H9 (cell line): ENCODE measurements at regions not wholly inside any gene's neighbourhood (a gene's known extent, or its start where the extent isn't known, plus 50 kb on each side); places are given as distances from the start of the nearest gene placed in this dataset.

Experiments used
- DNase-seq: peaks from one replicate; pipeline ENCODE4 v3.0.0-alpha.2; 2017
- H2AFZ ChIP-seq: one replicate; pipeline ENCODE4 v1.6.1; 2013; ENCODE audit warnings: mild to moderate bottlenecking, low read length, control low read depth, moderate library complexity
- H2AK5ac ChIP-seq: 2 replicates; pipeline ENCODE4 v1.6.1; 2013; ENCODE audit warnings: low read length, control low read depth, mixed read lengths; ENCODE audit not compliant: insufficient read length
- H2BK120ac ChIP-seq: one replicate; pipeline ENCODE4 v1.6.1; 2013; ENCODE audit warnings: low read depth, mild to moderate bottlenecking, low read length, control low read depth, inconsistent platforms; ENCODE audit not compliant: poor library complexity, severe bottlenecking
- H2BK12ac ChIP-seq: 2 replicates; pipeline ENCODE4 v1.6.1; 2013; ENCODE audit warnings: low read length, control low read depth, mixed read lengths, low read depth; ENCODE audit not compliant: insufficient read length
- H2BK15ac ChIP-seq: 2 replicates; pipeline ENCODE4 v1.6.1; 2013; ENCODE audit warnings: low read depth, low read length, control low read depth
- H2BK20ac ChIP-seq: one replicate; pipeline ENCODE4 v1.6.1; 2013; ENCODE audit warnings: low read depth, mild to moderate bottlenecking, low read length, control low read depth, inconsistent platforms; ENCODE audit not compliant: poor library complexity, severe bottlenecking
- H2BK5ac ChIP-seq: 2 replicates; pipeline ENCODE4 v1.6.1; 2013; ENCODE audit warnings: low read length, control low read depth, mixed read lengths; ENCODE audit not compliant: insufficient read length
- H3K14ac ChIP-seq: 2 replicates; pipeline ENCODE4 v1.6.1; 2013; ENCODE audit warnings: low read length, control low read depth; ENCODE audit not compliant: insufficient read depth
- H3K18ac ChIP-seq: 2 replicates; pipeline ENCODE4 v1.6.1; 2013; ENCODE audit warnings: low read depth, mild to moderate bottlenecking, mixed read lengths, low read length, control low read depth; ENCODE audit not compliant: insufficient read length
- H3K23ac ChIP-seq: 2 replicates; pipeline ENCODE4 v1.6.1; 2013; ENCODE audit warnings: low read length, control low read depth, mixed read lengths, low read depth; ENCODE audit not compliant: insufficient read length
- H3K23me2 ChIP-seq: 2 replicates; pipeline ENCODE4 v1.6.1; 2013; ENCODE audit warnings: low read depth, mild to moderate bottlenecking, mixed read lengths, low read length, control low read depth; ENCODE audit not compliant: insufficient read length, poor library complexity, severe bottlenecking
- H3K27ac ChIP-seq: 2 replicates; pipeline ENCODE4 v1.5.1; 2013; ENCODE audit warnings: low read length, control low read depth, mixed read lengths, low read depth; ENCODE audit not compliant: insufficient read length
- H3K27me3 ChIP-seq: 2 replicates; pipeline ENCODE4 v1.6.1; 2013; ENCODE audit warnings: low read length, control low read depth, inconsistent platforms; ENCODE audit not compliant: insufficient read depth
- H3K4ac ChIP-seq: 2 replicates; pipeline ENCODE4 v1.6.1; 2013; ENCODE audit warnings: low read depth, mild to moderate bottlenecking, control low read depth, inconsistent platforms, low read length, moderate library complexity
- H3K4me1 ChIP-seq: 2 replicates; pipeline ENCODE4 v1.6.1; 2013; ENCODE audit warnings: low read length, control low read depth, inconsistent platforms; ENCODE audit not compliant: insufficient read depth
- H3K4me2 ChIP-seq: 2 replicates; pipeline ENCODE4 v1.6.1; 2013; ENCODE audit warnings: low read length, control low read depth, mixed read lengths; ENCODE audit not compliant: insufficient read length, insufficient read depth
- H3K56ac ChIP-seq: 2 replicates; pipeline ENCODE4 v1.6.1; 2013; ENCODE audit warnings: low read depth, mild to moderate bottlenecking, mixed read lengths, low read length, control low read depth; ENCODE audit not compliant: insufficient read length
- H3K79me1 ChIP-seq: 2 replicates; pipeline ENCODE4 v1.6.1; 2013; ENCODE audit warnings: low read depth, mild to moderate bottlenecking, moderate library complexity, low read length, control low read depth, inconsistent platforms; ENCODE audit not compliant: insufficient read depth, poor library complexity, severe bottlenecking
- H3K79me2 ChIP-seq: 2 replicates; pipeline ENCODE4 v1.6.1; 2013; ENCODE audit warnings: low read length, control low read depth, inconsistent platforms; ENCODE audit not compliant: insufficient read depth
- H3K9ac ChIP-seq: 2 replicates; pipeline ENCODE4 v1.6.1; 2013; ENCODE audit warnings: low read length, control low read depth, mixed read lengths; ENCODE audit not compliant: insufficient read length; ENCODE audit errors: extremely low read depth
- H3K9me3 ChIP-seq: one replicate; pipeline ENCODE4 v1.6.1; 2013; ENCODE audit warnings: low read depth, low read length, inconsistent platforms; ENCODE audit not compliant: control insufficient read depth
- H3T11ph ChIP-seq: one replicate; pipeline ENCODE4 v1.6.1; 2013; ENCODE audit warnings: mild to moderate bottlenecking, low read length, control low read depth, inconsistent platforms
- H4K20me1 ChIP-seq: one replicate; pipeline ENCODE4 v1.6.1; 2013; ENCODE audit not compliant: control insufficient read depth, insufficient read length, insufficient read depth
- H4K5ac ChIP-seq: 2 replicates; pipeline ENCODE4 v1.6.1; 2013; ENCODE audit warnings: low read depth, mild to moderate bottlenecking, mixed read lengths, low read length, control low read depth; ENCODE audit not compliant: insufficient read length
- H4K8ac ChIP-seq: replicated peaks from 2 replicates; pipeline ENCODE4 v1.6.1; 2013; ENCODE audit warnings: low read length, control low read depth, mixed read lengths, low read depth; ENCODE audit not compliant: insufficient read length
- H4K91ac ChIP-seq: 2 replicates; pipeline ENCODE4 v1.6.1; 2013; ENCODE audit warnings: low read depth, mild to moderate bottlenecking, moderate library complexity, mixed read lengths, low read length, control low read depth; ENCODE audit not compliant: insufficient read length
- H3K27ac Mint-ChIP-seq, 3 experiments: 2 replicates in 2 of 3; 3 replicates in 1 of 3; pipeline ENCODE4 v1.8.0; 2020 to 2021; ENCODE audit warnings: mixed read lengths in 3 of 3, mild to moderate bottlenecking in 1 of 3, moderate library complexity in 1 of 3
- H3K27me3 Mint-ChIP-seq: 2 replicates; pipeline ENCODE4 v1.8.0; 2021; ENCODE audit warnings: low read depth, mild to moderate bottlenecking, moderate library complexity, mixed read lengths
- H3K36me3 Mint-ChIP-seq, 3 experiments: 2 replicates in 2 of 3; 3 replicates in 1 of 3; pipeline ENCODE4 v1.8.0; 2020 to 2021; ENCODE audit warnings: low read depth in 3 of 3, mixed read lengths in 3 of 3; ENCODE audit not compliant: insufficient read depth in 1 of 3
- H3K4me1 Mint-ChIP-seq, 2 experiments: 2 replicates each; pipeline ENCODE4 v1.8.0; 2020; ENCODE audit warnings: mixed read lengths in 2 of 2
- H3K4me3 Mint-ChIP-seq, 2 experiments: 2 replicates in 1 of 2; 3 replicates in 1 of 2; pipeline ENCODE4 v1.8.0; 2020 to 2021; ENCODE audit warnings: mild to moderate bottlenecking in 2 of 2, mixed read lengths in 2 of 2, moderate library complexity in 1 of 2
- H3K9me3 Mint-ChIP-seq, 2 experiments: 2 replicates in 1 of 2; 3 replicates in 1 of 2; pipeline ENCODE4 v1.8.0; 2020; ENCODE audit warnings: mild to moderate bottlenecking in 2 of 2, mixed read lengths in 2 of 2, moderate library complexity in 1 of 2
- CTCF ChIP-seq: fragments of 200-600 bp; sonication (generic); conservative IDR thresholded peaks from 3 replicates; pipeline ENCODE4 v1.8.0; 2021; ENCODE audit warnings: antibody characterized with exemption, mild to moderate bottlenecking
- WGBS: extraction: QIAGEN DNeasy Blood & Tissue Kit; methylation state at CpG from one replicate; pipeline ENCODE4 v1.1.7; 2013; ENCODE audit warnings: missing lambda C conversion rate, low lambda C conversion rate, mixed read lengths; ENCODE audit not compliant: insufficient read length; ENCODE audit errors: extremely low coverage; 5-methylcytosine and 5-hydroxymethylcytosine counted together

- Histone ChIP-seq H3K56ac (no peak overlapping the region), H2AK5ac (no peak overlapping the region), H3K79me2 (no peaks in the 10 kb centered on the region), H4K20me1 (no peaks in the 10 kb centered on the region), H3K4ac (no peak overlapping the region), H2BK5ac (no peak overlapping the region), H3K27me3 (no peaks in the 10 kb centered on the region), H3K9me3 (no peaks in the 10 kb centered on the region), H3K27ac (no peak overlapping the region), H2BK12ac (no peak overlapping the region), H3K23me2 (no peaks in the 10 kb centered on the region), H3K79me1 (no peaks in the 10 kb centered on the region), H2BK120ac (no peak overlapping the region), H2AFZ (no peak overlapping the region), H3K14ac (no peak overlapping the region), H4K8ac (no peak overlapping the region), H4K91ac (no peak overlapping the region), H2BK15ac (no peak overlapping the region), H3T11ph (no peak overlapping the region), H4K5ac (no peak overlapping the region), H3K4me1 (no peaks in the 10 kb centered on the region), H3K9ac (no peak overlapping the region), H3K4me2 (no peak overlapping the region), H3K23ac (no peak overlapping the region), H2BK20ac (no peak overlapping the region), H3K18ac (no peak overlapping the region)
- DNase-seq: no peak
- Mint-ChIP-seq H3K27me3 (no peaks in the 10 kb centered on the region; the same call in 1 of the 2 replicates), H3K4me1 (peaks cover 6 to 7% of the 10 kb centered on the region in 2 experiments), H3K4me3 (no peak overlapping the region), H3K36me3 (peaks cover 0 to 5% (median 3%) of the 10 kb centered on the region in 3 experiments; a peak in 3 of 7 replicates), H3K27ac (no peak overlapping the region; a peak in 1 of 7 replicates), H3K9me3 (peaks cover 9 to 14% of the 10 kb centered on the region in 2 experiments)
- no CpG with 5 or more reads among the region's 5 CpGs for WGBS
- TF ChIP-seq CTCF: no peak
Observed at GRCh38 chr2:2942225-2942624, 435.4 kb downstream of the EIPR1 start.
